Activated CD4-positive, alpha-beta T cell treated with anti-CD3 and anti-CD28 coated beads, Interleukin-2, amount 10 ng/mL, durations not matched to agents 7 days and 5 days (primary cell): ENCODE measurements at regions not wholly inside any gene's neighbourhood (a gene's known extent, or its start where the extent isn't known, plus 50 kb on each side); places are given as distances from the start of the nearest gene placed in this dataset.
"Not testable (repeated sequence)": the region's sequence is repeated elsewhere in the genome, so short reads cannot be mapped to it uniquely, and the experiment has no call there.

Experiments used
- CTCF ChIA-PET: fragments of 350-600 bp; sonication (Branson Sonifier 250); formaldehyde crosslinking; loops from one replicate; lab custom pipeline; 2021; ENCODE audit warnings: antibody characterized with exemption; lab: Charles Lee
- POLR2A ChIA-PET: fragments of 350-600 bp; sonication (Branson Sonifier 250); formaldehyde crosslinking; loops from one replicate; lab custom pipeline; 2021; ENCODE audit warnings: antibody characterized with exemption; lab: Charles Lee
- DNase-seq: peaks from one replicate; pipeline ENCODE4 v3.0.0-alpha.2; 2020
- H3K27ac Mint-ChIP-seq: one replicate; pipeline ENCODE4 v1.8.0; 2021; ENCODE audit warnings: mild to moderate bottlenecking, moderate library complexity, mixed read lengths
- H3K27me3 Mint-ChIP-seq: one replicate; pipeline ENCODE4 v1.8.0; 2021; ENCODE audit warnings: mixed read lengths
- H3K36me3 Mint-ChIP-seq: one replicate; pipeline ENCODE4 v1.8.0; 2021; ENCODE audit warnings: low read depth, mixed read lengths
- H3K4me1 Mint-ChIP-seq: one replicate; pipeline ENCODE4 v1.8.0; 2021; ENCODE audit warnings: mixed read lengths
- H3K4me3 Mint-ChIP-seq: one replicate; pipeline ENCODE4 v1.8.0; 2021; ENCODE audit warnings: mild to moderate bottlenecking, moderate library complexity, mixed read lengths
- H3K9me3 Mint-ChIP-seq: one replicate; pipeline ENCODE4 v1.8.0; 2021; ENCODE audit warnings: mixed read lengths

DNA sequence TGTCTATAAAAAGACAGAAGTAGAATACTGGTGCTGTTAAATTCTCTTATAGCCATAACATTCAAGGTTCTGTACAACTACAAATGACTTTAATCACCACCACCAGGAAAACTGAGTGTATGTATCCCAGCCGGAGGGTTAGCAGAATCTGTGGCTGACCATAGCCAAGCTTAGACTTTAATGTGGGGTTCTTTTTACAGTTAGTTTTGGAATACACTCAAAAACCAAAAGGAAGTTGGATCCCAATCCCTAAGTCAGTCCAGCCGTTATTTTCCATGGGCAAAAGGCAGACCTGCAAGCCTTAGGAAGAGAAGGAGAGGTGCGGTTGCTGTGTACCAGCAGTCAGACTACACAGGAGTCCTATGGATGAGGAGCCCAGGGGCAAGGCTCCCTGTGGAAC is 179.8 kb downstream of the ENC1 start:
- peaks cover 6% of the 10 kb centered on the region for H3K27me3 Mint-ChIP-seq
- no peaks in the 10 kb centered on the region for H3K4me1 Mint-ChIP-seq
- H3K4me3 Mint-ChIP-seq = no peak overlapping the region
- no peaks in the 10 kb centered on the region for H3K36me3 Mint-ChIP-seq
- DNase-seq = no peak
- CTCF ChIA-PET = interaction anchor here (0.6 kb wide), 1 partner anchor 70 kb away, joined by 4 read pairs; no protein-coding TSS in a partner anchor
- POLR2A ChIA-PET = no interaction called here
- H3K9me3 Mint-ChIP-seq = no peaks in the 10 kb centered on the region
- no peak overlapping the region for H3K27ac Mint-ChIP-seq

DNA sequence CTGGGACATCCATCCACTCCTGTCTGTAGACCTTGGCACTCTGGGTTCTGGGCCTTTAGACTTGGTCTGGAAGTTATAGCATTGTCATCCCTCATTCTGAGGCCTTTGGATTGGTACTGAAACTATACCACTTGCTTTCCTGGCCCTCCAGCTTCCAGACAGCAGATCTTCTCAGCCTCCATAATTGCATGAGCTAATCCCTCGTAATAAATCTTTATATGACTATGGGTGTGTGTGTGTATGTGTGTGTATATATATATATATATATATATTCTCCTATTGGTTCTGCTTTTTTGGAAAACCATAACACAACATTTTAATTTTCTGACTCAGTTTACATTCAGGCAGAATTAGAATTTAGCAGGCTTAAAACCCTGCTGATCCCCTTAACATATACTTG is 180.5 kb downstream of the ENC1 start:
- CTCF ChIA-PET = interaction anchor here (0.6 kb wide), 1 partner anchor 69 kb away, joined by 4 read pairs; no protein-coding TSS in a partner anchor
- Mint-ChIP-seq H3K9me3 (no peaks in the 10 kb centered on the region), H3K27me3 (peaks cover 5% of the 10 kb centered on the region), H3K36me3 (no peaks in the 10 kb centered on the region), H3K4me3 (no peak overlapping the region), H3K4me1 (no peaks in the 10 kb centered on the region), H3K27ac (no peak overlapping the region)
- POLR2A ChIA-PET = no interaction called here
- no peak for DNase-seq

DNA sequence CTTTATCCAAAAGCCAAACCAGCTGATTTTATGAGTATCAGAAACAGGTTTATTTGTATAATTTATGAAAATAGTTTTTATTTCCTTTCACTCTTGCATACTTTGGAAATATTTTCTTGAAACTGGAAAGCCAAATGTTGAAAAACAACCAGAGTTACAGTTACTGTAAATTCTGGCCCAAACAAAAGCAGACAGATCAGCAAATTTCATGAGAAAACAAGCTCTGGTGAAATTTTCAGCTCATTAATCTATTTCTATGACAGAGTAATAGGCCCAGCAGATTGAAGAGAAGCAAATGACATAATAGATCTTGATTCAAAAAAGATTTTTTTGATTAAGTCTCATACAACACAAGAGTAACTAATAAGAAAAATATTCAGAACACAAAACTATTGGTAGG is 182.7 kb downstream of the ENC1 start:
- CTCF ChIA-PET = no interaction called here
- Mint-ChIP-seq H3K4me1 (no peaks in the 10 kb centered on the region), H3K27ac (no peak overlapping the region), H3K9me3 (no peaks in the 10 kb centered on the region), H3K27me3 (peaks cover 5% of the 10 kb centered on the region), H3K4me3 (no peak overlapping the region), H3K36me3 (no peaks in the 10 kb centered on the region)
- POLR2A ChIA-PET = no interaction called here
- no peak for DNase-seq

DNA sequence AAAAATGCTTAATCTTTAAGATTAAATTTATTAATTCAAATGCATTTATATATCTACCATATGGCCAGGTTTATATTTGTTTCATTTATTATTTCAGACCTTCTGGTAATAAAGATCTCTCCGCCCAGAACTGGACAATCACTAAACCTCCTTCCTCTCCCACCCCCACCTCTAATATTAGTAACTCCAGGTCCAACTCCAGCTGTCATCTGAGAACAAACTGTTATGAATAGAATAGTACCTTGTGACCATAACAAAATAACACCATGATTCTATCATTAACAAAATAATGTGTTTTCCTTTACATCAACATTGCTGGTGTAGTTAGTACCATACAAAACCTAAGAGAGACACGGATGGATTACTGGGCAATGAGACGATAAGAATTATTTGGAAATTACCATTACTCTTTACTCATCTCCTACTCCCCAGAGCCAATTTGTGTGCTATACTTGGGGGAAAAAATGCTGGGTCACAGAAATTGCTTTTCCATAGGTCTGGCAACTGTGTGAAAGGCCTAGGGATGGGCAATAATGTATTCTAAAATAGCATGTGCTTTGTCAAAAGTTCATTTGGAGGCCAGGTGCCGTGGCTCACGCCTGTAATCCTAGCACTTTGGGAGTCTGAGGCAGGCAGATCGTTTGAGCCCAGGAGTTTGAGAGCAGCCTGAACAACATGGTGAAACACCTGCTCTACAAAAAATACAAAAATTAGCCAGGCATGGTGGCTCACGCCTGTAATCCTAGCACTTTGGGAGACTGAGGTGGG is 186.1 kb downstream of the ENC1 start:
- no peaks in the 10 kb centered on the region for H3K36me3 Mint-ChIP-seq
- no peaks in the 10 kb centered on the region for H3K4me1 Mint-ChIP-seq
- no peaks in the 10 kb centered on the region for H3K27me3 Mint-ChIP-seq
- POLR2A ChIA-PET = no interaction called here
- CTCF ChIA-PET = interaction anchor here (0.7 kb wide), 1 partner anchor 68 kb away, joined by 3 read pairs; no protein-coding TSS in a partner anchor
- H3K4me3 Mint-ChIP-seq = no peak overlapping the region
- no peak overlapping the region for H3K27ac Mint-ChIP-seq
- no peak for DNase-seq
- no peaks in the 10 kb centered on the region for H3K9me3 Mint-ChIP-seq

DNA sequence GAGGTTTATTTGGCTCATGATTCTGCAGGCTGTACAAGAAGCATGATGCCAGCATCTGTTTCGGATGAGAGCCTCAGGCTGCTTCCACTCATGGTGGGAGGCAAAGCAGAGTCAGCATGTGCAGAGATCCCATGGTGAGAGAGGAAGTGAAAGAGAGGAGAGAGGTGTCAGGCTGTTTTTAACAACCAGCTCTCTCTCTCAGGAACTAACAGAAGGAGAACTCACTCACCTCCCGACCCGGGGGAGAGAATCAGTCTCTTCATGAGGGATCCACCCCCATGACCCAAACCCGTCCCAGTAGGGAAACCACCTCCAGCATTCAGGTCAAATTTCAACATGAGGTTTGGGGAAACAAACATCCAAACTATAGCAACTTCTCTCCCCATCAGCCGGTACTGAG is 187.7 kb downstream of the ENC1 start:
- ChIA-PET POLR2A (no interaction called here), CTCF (no interaction called here)

DNA sequence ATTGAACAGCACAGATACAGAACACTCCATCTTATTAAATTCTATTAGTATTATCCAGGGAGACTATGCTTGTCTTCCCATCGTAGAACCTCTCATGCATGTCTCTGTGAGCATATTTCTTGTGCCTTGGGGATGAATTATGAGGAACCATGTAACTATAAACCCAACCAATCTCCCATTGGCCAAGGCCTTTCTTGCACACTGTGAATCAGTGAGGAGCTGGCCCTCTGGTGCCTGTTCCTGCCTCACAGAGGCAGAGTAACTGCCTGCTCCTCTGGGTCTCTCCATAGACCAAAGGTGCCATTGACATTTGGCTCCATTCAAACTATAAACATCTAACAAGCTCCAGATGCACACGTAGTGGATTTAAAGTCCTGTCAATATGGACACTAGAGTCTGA is 190.4 kb downstream of the ENC1 start:
- H3K9me3 Mint-ChIP-seq = no peaks in the 10 kb centered on the region
- H3K27me3 Mint-ChIP-seq = no peaks in the 10 kb centered on the region
- ChIA-PET CTCF (no interaction called here), POLR2A (no interaction called here)
- no peak overlapping the region for H3K27ac Mint-ChIP-seq
- no peak for DNase-seq
- no peaks in the 10 kb centered on the region for H3K4me1 Mint-ChIP-seq
- no peaks in the 10 kb centered on the region for H3K36me3 Mint-ChIP-seq
- no peak overlapping the region for H3K4me3 Mint-ChIP-seq

More for the DNA sequence above, 187.7 kb downstream of the ENC1 start:
- Mint-ChIP-seq H3K9me3 (no peaks in the 10 kb centered on the region), H3K4me1 (no peaks in the 10 kb centered on the region), H3K27ac (no peak overlapping the region), H3K4me3 (no peak overlapping the region), H3K36me3 (no peaks in the 10 kb centered on the region), H3K27me3 (no peaks in the 10 kb centered on the region)
- DNase-seq = no peak

DNA sequence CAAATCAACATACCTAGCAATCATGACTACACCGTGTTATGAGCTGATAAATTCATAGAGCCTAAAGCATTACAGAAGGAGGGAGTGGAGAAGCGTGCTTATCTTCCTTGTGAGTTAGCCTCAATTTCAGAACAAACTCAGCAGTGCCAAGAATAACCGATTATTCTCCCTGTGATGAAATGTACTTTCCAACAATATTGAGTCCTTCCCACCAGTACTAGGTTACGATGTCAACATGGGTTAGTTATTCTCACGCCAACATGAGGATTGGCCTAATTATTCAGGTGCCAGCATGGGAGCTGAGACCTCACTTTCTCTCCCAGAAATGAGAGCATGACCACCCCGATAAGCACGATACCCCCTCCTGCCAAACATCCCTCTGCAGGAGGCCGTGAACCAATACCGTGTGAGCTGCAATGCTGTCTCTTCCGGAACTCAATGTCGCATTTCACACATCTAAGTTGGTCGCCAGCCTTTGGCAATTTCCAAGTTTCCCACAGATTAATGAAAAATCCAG is 193.7 kb downstream of the ENC1 start:
- H3K27ac Mint-ChIP-seq = no peak overlapping the region
- no peaks in the 10 kb centered on the region for H3K9me3 Mint-ChIP-seq
- no peaks in the 10 kb centered on the region for H3K27me3 Mint-ChIP-seq
- H3K36me3 Mint-ChIP-seq = no peaks in the 10 kb centered on the region
- H3K4me3 Mint-ChIP-seq = no peak overlapping the region
- POLR2A ChIA-PET = no interaction called here
- H3K4me1 Mint-ChIP-seq = no peaks in the 10 kb centered on the region
- DNase-seq = no peak
- CTCF ChIA-PET = no interaction called here

DNA sequence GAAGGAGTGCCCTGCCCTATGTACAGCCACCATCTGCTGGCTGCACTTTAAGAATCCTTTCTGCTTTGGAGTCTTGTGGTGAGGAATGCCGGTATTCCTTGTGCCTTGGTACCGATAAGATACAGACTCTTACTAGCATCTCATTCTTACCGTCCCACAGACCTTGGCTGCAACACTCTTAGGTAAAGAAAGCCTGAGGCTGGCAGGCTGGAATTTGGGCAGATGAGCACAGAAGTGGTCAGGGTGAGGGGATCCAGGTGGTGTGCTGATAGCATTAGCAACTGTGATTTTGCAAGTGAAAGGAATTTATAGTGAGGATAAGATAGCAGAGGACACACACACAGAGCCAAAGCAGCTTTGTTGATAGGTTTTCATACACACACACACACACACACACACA is 198.1 kb downstream of the ENC1 start:
- CTCF ChIA-PET = no interaction called here
- H3K4me1 Mint-ChIP-seq = no peaks in the 10 kb centered on the region
- H3K27me3 Mint-ChIP-seq = peaks cover 3% of the 10 kb centered on the region
- no peaks in the 10 kb centered on the region for H3K36me3 Mint-ChIP-seq
- POLR2A ChIA-PET = no interaction called here
- no peak overlapping the region for H3K4me3 Mint-ChIP-seq
- no peaks in the 10 kb centered on the region for H3K9me3 Mint-ChIP-seq
- H3K27ac Mint-ChIP-seq = no peak overlapping the region
- DNase-seq = no peak

DNA sequence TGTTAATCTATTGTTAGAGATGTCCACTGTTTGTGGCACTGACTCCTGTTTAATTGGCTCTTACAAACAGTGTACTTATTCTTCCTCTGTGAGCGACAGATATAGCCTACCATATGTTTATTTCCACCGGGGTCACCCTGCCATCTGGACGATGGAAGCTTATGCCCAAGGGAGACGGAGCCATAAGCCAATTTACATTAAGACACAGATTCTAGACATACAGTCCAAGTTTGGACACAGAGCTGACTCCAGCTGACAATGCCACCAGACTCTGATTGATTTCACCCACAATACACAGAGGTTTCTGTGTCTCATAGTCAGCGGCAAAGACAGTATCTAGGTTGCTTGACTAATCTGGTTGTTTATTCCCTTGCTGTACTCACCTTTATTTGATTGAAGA is 198.9 kb downstream of the ENC1 start:
- ChIA-PET POLR2A (no interaction called here), CTCF (no interaction called here)
- Mint-ChIP-seq H3K36me3 (no peaks in the 10 kb centered on the region), H3K4me1 (no peaks in the 10 kb centered on the region), H3K27me3 (peaks cover 3% of the 10 kb centered on the region), H3K27ac (no peak overlapping the region), H3K9me3 (no peaks in the 10 kb centered on the region), H3K4me3 (no peak overlapping the region)
- no peak for DNase-seq

DNA sequence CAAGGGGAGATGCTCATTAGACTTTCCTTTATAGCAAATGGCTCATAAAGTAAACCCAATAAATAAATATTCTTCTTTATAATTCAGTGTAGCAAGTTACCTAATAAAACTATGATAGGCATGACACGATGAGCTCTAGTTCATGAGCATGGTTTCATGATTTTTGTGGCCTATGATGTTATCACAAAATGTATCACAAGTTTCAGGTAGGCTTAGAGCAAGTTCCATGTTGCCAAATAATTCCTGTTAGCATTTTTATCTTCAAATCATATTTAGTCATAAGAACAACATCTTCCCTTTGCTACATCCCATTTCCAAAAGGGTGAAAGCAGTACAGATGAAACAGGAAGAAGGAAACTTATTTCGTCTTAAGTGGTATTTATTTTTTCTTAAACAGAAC is 200.2 kb downstream of the ENC1 start:
- H3K36me3 Mint-ChIP-seq = no peaks in the 10 kb centered on the region
- no peak overlapping the region for H3K4me3 Mint-ChIP-seq
- no peak for DNase-seq
- ChIA-PET CTCF (no interaction called here), POLR2A (no interaction called here)
- H3K27me3 Mint-ChIP-seq = peaks cover 5% of the 10 kb centered on the region
- H3K4me1 Mint-ChIP-seq = no peaks in the 10 kb centered on the region
- H3K9me3 Mint-ChIP-seq = no peaks in the 10 kb centered on the region
- no peak overlapping the region for H3K27ac Mint-ChIP-seq

DNA sequence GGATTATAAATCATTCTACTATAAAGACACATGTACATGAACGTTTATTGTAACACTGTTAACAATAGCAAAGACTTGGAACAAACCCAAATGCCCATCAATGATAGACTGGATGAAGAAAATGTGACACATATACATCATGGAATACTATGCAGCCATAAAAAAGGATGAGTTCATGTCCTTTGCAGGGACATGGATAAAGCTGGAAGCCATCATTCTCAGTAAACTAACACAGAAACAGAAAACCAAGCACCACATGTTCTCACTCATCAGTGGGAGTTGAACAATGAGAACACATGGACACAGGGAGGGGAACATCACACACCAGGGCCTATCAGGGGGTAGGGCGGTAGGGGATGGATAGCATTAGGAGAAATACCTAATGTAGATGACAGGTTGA is 202.7 kb downstream of the ENC1 start:
- H3K4me1 Mint-ChIP-seq = not testable (repeated sequence)
- H3K27me3 Mint-ChIP-seq = peaks cover 10% of the 10 kb centered on the region

DNA sequence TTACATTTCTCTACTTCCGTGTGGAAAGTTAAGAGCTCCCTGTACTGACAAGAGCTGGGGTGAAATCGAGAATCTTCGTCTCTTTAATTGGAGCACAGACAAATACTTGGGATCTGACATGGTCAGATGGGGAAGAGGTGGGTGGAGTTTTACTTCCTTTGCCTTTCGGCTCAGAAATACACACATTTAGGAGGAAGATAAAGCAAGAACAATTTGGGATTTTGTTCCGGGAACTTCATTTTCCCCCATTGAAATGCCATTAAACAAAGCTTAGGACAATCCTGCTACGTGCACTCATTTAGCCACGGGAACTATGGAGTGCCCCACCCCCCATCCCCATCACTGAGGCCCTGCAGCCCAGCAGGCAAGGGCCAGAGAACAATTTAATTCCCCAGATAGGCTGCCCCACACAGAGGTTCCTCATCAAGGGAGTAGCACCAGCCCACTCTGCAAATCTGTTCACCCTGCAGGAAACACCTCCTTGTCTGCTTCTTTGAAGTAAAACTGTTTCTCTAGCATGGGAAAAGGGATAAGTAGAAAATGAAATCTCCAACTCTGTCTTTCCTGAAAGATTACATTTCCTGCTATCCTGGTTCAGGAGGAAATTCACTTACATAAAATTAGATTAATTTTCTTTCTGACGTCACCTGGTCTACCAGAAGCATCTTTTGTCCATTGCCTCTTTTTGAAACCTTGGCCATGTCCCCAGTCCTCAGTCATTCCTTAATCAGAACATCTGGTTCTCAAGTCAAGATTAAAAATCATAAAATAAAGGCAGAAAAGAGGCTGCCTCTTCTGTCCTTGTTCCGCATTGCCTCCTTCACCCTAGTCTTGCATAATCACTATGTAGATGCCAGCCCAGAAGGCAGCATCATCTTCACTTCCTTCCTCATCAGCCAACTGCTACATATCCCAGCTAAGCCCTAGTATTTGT is 206.4 kb downstream of the ENC1 start:
- no peaks in the 10 kb centered on the region for H3K9me3 Mint-ChIP-seq
- no peak overlapping the region for H3K4me3 Mint-ChIP-seq
- ChIA-PET POLR2A (no interaction called here), CTCF (interaction anchor here (0.6 kb wide), 1 partner anchor 96 kb away, joined by 3 read pairs; no protein-coding TSS in a partner anchor)
- H3K27me3 Mint-ChIP-seq = peaks cover 9% of the 10 kb centered on the region
- H3K36me3 Mint-ChIP-seq = no peaks in the 10 kb centered on the region
- peaks cover 3% of the 10 kb centered on the region for H3K4me1 Mint-ChIP-seq
- H3K27ac Mint-ChIP-seq = no peak overlapping the region
- DNase-seq = no peak

More for the DNA sequence above, 202.7 kb downstream of the ENC1 start:
- CTCF ChIA-PET, H3K9me3 Mint-ChIP-seq, DNase-seq, H3K27ac Mint-ChIP-seq, POLR2A ChIA-PET, H3K36me3 Mint-ChIP-seq, H3K4me3 Mint-ChIP-seq: not testable (repeated sequence)
